ENCODE measurements at regions not wholly inside any gene's neighbourhood (a gene's known extent, or its start where the extent isn't known, plus 50 kb on each side); places are given as distances from the start of the nearest gene placed in this dataset.
"Not testable (repeated sequence)": the region's sequence is repeated elsewhere in the genome, so short reads cannot be mapped to it uniquely, and the experiment has no call there.

GRCh38 chr19:24033301-24033962, 53.6 kb upstream of the ZNF254 start:
- peak; percentile 94 for DNase-seq
- H3K36me3 Mint-ChIP-seq (ENCODE audit: low read depth), result peaks cover 21% of the 10 kb centered on the region
- H3K27me3 Mint-ChIP-seq, result no peaks in the 10 kb centered on the region
- peaks cover 23% of the 10 kb centered on the region for H3K4me1 Mint-ChIP-seq
- intact Hi-C loops (cut with micrococcal nuclease), result loop anchor here (1.0 to 5.0 kb wide), 3 partner anchors 54 to 276 kb away; partner anchors contain the start of genes ZNF254, ZNF681 and ZNF726
- H3K27ac Mint-ChIP-seq, result peak overlapping the region; percentile 99
- H3K9me3 Mint-ChIP-seq, result peaks cover 5% of the 10 kb centered on the region
- peak overlapping the region; percentile 98 for H3K4me3 Mint-ChIP-seq

- H3K27me3 Mint-ChIP-seq, result no peaks in the 10 kb centered on the region
- H3K36me3 Mint-ChIP-seq (ENCODE audit: low read depth), result peaks cover 26% of the 10 kb centered on the region
- H3K9me3 Mint-ChIP-seq, result peaks cover 1% of the 10 kb centered on the region
- peaks cover 23% of the 10 kb centered on the region for H3K4me1 Mint-ChIP-seq
- peak overlapping the region; percentile 98 for H3K4me3 Mint-ChIP-seq
- DNase-seq, result peak; percentile 79
- H3K27ac Mint-ChIP-seq, result peak overlapping the region; percentile 99
- intact Hi-C loops (cut with micrococcal nuclease), result loop anchor here (1.0 to 5.0 kb wide), 3 partner anchors 53 to 277 kb away; partner anchors contain the start of genes ZNF254, ZNF681 and ZNF726
These were observed 53.0 kb upstream of the ZNF254 start for GRCh38 chr19:24033963-24034342.

- H3K9me3 Mint-ChIP-seq; DNase-seq; H3K27me3 Mint-ChIP-seq; intact Hi-C loops (cut with micrococcal nuclease); H3K27ac Mint-ChIP-seq: not testable (repeated sequence)
- H3K4me1 Mint-ChIP-seq, result peaks cover 23% of the 10 kb centered on the region
- peaks cover 38% of the 10 kb centered on the region for H3K36me3 Mint-ChIP-seq (ENCODE audit: low read depth)
- peak overlapping the region; percentile 98 for H3K4me3 Mint-ChIP-seq
These were observed 51.6 kb upstream of the ZNF254 start for GRCh38 chr19:24035261-24035880.

Measured in activated CD4-positive, alpha-beta T cell treated with anti-CD3 and anti-CD28 coated beads, Interleukin-2, amount 10 ng/mL, durations not matched to agents 24 days and 14 days (primary cell).